HUES64 (cell line): ENCODE measurements at regions not wholly inside any gene's neighbourhood (a gene's known extent, or its start where the extent isn't known, plus 50 kb on each side); places are given as distances from the start of the nearest gene placed in this dataset.

Experiments
- H3K27ac ChIP-seq: 2 replicates; pipeline ENCODE4 v1.7.0; 2013; ENCODE audit warnings: low read depth, low read length, inconsistent platforms
- H3K27me3 ChIP-seq: 2 replicates; pipeline ENCODE4 v1.6.1; 2013; ENCODE audit warnings: mild to moderate bottlenecking, low read length; ENCODE audit not compliant: insufficient read depth
- H3K36me3 ChIP-seq: 2 replicates; pipeline ENCODE4 v1.6.1; 2013; ENCODE audit warnings: mild to moderate bottlenecking, low read length; ENCODE audit not compliant: insufficient read depth
- H3K4me1 ChIP-seq: 2 replicates; pipeline ENCODE4 v1.6.1; 2013; ENCODE audit warnings: mild to moderate bottlenecking, low read length, moderate library complexity; ENCODE audit not compliant: insufficient read depth
- H3K4me3 ChIP-seq: 2 replicates; pipeline ENCODE4 v1.5.1; 2013; ENCODE audit warnings: mild to moderate bottlenecking, low read length, moderate library complexity
- H3K9ac ChIP-seq: 2 replicates; pipeline ENCODE4 v1.6.1; 2013; ENCODE audit warnings: mild to moderate bottlenecking, low read depth, low read length
- H3K9me3 ChIP-seq: 2 replicates; pipeline ENCODE4 v1.6.1; 2013; ENCODE audit warnings: low read depth, low read length; ENCODE audit not compliant: insufficient read depth
- WGBS: fragments of 150-250, 120-280 bp; methylation state at CpG from one replicate; pipeline ENCODE4 v1.1.7; 2013; ENCODE audit warnings: missing lambda C conversion rate; 5-methylcytosine and 5-hydroxymethylcytosine counted together

GRCh38 chr2:12282780-12283695, 433.7 kb upstream of the TRIB2 start:
- 92% methylated on average over 2 of the region's 3 CpGs for WGBS
- Histone ChIP-seq H3K9me3 (peaks cover 9% of the 10 kb centered on the region; the same call in 1 of the 2 replicates), H3K4me1 (0 out of 2 replicates have a peak, but pooled peaks cover 3% of the 10 kb centered on the region), H3K27me3 (no peaks in the 10 kb centered on the region), H3K9ac (no peak overlapping the region), H3K4me3 (no peak overlapping the region), H3K27ac (no peak overlapping the region), H3K36me3 (no peaks in the 10 kb centered on the region)

- Histone ChIP-seq H3K4me3 (no peak overlapping the region), H3K36me3 (no peaks in the 10 kb centered on the region), H3K27me3 (no peaks in the 10 kb centered on the region), H3K27ac (no peak overlapping the region), H3K9ac (no peak overlapping the region), H3K4me1 (0 out of 2 replicates have a peak, but pooled peaks cover 3% of the 10 kb centered on the region), H3K9me3 (peaks cover 9% of the 10 kb centered on the region; the same call in 1 of the 2 replicates)
- over 99% methylated on average over 5 of the region's 5 CpGs for WGBS
Measured at GRCh38 chr2:12284037-12284436, 432.7 kb upstream of the TRIB2 start.

- no peak overlapping the region for H3K9ac ChIP-seq
- no peak overlapping the region for H3K27ac ChIP-seq
- no peaks in the 10 kb centered on the region for H3K36me3 ChIP-seq
- no peaks in the 10 kb centered on the region for H3K27me3 ChIP-seq
- no peak overlapping the region for H3K4me3 ChIP-seq
- peaks cover 9% of the 10 kb centered on the region; the same call in 1 of the 2 replicates for H3K9me3 ChIP-seq
- WGBS = 100% methylated on average over 1 of the region's 2 CpGs
- H3K4me1 ChIP-seq = 0 out of 2 replicates have a peak, but pooled peaks cover 3% of the 10 kb centered on the region
Measured at GRCh38 chr2:12284487-12284886, 432.2 kb upstream of the TRIB2 start.

GRCh38 chr2:12286347-12286746, 430.4 kb upstream of the TRIB2 start:
- 86% methylated on average over 4 of the region's 4 CpGs for WGBS
- no peaks in the 10 kb centered on the region for H3K27me3 ChIP-seq
- H3K9ac ChIP-seq = no peak overlapping the region
- peaks cover 9% of the 10 kb centered on the region; the same call in 1 of the 2 replicates for H3K9me3 ChIP-seq
- no peak overlapping the region for H3K4me3 ChIP-seq
- H3K4me1 ChIP-seq = 0 out of 2 replicates have a peak, but pooled peaks cover 3% of the 10 kb centered on the region
- H3K27ac ChIP-seq = no peak overlapping the region
- no peaks in the 10 kb centered on the region for H3K36me3 ChIP-seq

- Histone ChIP-seq H3K9me3 (peaks cover 9% of the 10 kb centered on the region; the same call in 1 of the 2 replicates), H3K27me3 (no peaks in the 10 kb centered on the region), H3K36me3 (no peaks in the 10 kb centered on the region), H3K4me1 (0 out of 2 replicates have a peak, but pooled peaks cover 3% of the 10 kb centered on the region), H3K27ac (no peak overlapping the region), H3K4me3 (no peak overlapping the region), H3K9ac (no peak overlapping the region)
- WGBS = 97% methylated on average over 5 of the region's 5 CpGs
Measured at GRCh38 chr2:12287220-12287751, 429.4 kb upstream of the TRIB2 start.

GRCh38 chr2:12288048-12288447, 428.7 kb upstream of the TRIB2 start:
- no peaks in the 10 kb centered on the region for H3K27me3 ChIP-seq
- 71% methylated on average over 2 of the region's 2 CpGs for WGBS

GRCh38 chr2:12289120-12289802, 427.5 kb upstream of the TRIB2 start:
- Histone ChIP-seq H3K36me3 (no peaks in the 10 kb centered on the region), H3K27ac (no peak overlapping the region), H3K9me3 (peaks cover 9% of the 10 kb centered on the region; the same call in 1 of the 2 replicates), H3K4me3 (no peak overlapping the region), H3K27me3 (no peaks in the 10 kb centered on the region), H3K4me1 (0 out of 2 replicates have a peak, but pooled peaks cover 3% of the 10 kb centered on the region), H3K9ac (no peak overlapping the region)
- WGBS = 94% methylated on average over 2 of the region's 3 CpGs

More at GRCh38 chr2:12288048-12288447, 428.7 kb upstream of the TRIB2 start:
- 0 out of 2 replicates have a peak, but pooled peaks cover 3% of the 10 kb centered on the region for H3K4me1 ChIP-seq
- H3K36me3 ChIP-seq = no peaks in the 10 kb centered on the region
- no peak overlapping the region for H3K27ac ChIP-seq
- H3K9ac ChIP-seq = no peak overlapping the region
- peaks cover 9% of the 10 kb centered on the region; the same call in 1 of the 2 replicates for H3K9me3 ChIP-seq
- H3K4me3 ChIP-seq = no peak overlapping the region

- H3K4me1 ChIP-seq = 0 out of 2 replicates have a peak, but pooled peaks cover 3% of the 10 kb centered on the region
- no peak overlapping the region for H3K4me3 ChIP-seq
- no peaks in the 10 kb centered on the region for H3K9me3 ChIP-seq
- 100% methylated on average over 1 of the region's 1 CpG for WGBS
- H3K27ac ChIP-seq = no peak overlapping the region
- no peaks in the 10 kb centered on the region for H3K36me3 ChIP-seq
- no peaks in the 10 kb centered on the region for H3K27me3 ChIP-seq
- H3K9ac ChIP-seq = no peak overlapping the region
Measured at GRCh38 chr2:12291303-12291702, 425.4 kb upstream of the TRIB2 start.

- Histone ChIP-seq H3K4me1 (no peaks in the 10 kb centered on the region), H3K9ac (no peak overlapping the region), H3K27me3 (no peaks in the 10 kb centered on the region), H3K4me3 (no peak overlapping the region), H3K9me3 (no peaks in the 10 kb centered on the region), H3K36me3 (no peaks in the 10 kb centered on the region), H3K27ac (no peak overlapping the region)
- 91% methylated on average over 1 of the region's 1 CpG for WGBS
Measured at GRCh38 chr2:12293874-12294273, 422.9 kb upstream of the TRIB2 start.

GRCh38 chr2:12295856-12296519, 420.7 kb upstream of the TRIB2 start:
- H3K9ac ChIP-seq = no peak overlapping the region
- WGBS = 94% methylated on average over 4 of the region's 4 CpGs
- H3K4me1 ChIP-seq = no peaks in the 10 kb centered on the region
- H3K4me3 ChIP-seq = no peak overlapping the region
- no peak overlapping the region for H3K27ac ChIP-seq
- H3K9me3 ChIP-seq = no peaks in the 10 kb centered on the region
- no peaks in the 10 kb centered on the region for H3K27me3 ChIP-seq
- no peaks in the 10 kb centered on the region for H3K36me3 ChIP-seq
